ENCODE measurements at regions not wholly inside any gene's neighbourhood (a gene's known extent, or its start where the extent isn't known, plus 50 kb on each side); places are given as distances from the start of the nearest gene placed in this dataset.

- intact Hi-C loops (cut with DNase I; ENCODE audit: low total_unique reads), result no loop called here
- 78 to 79% methylated on average over 3 of the region's 3 CpGs for WGBS, 2 donors
- no peak overlapping the region for H3K4me3 ChIP-seq (ENCODE audit: low read depth, poor library complexity, severe bottlenecking)
- TF ChIP-seq CTCF (IDR thresholded peaks at IDR 0.05), result no peak
- no peak for DNase-seq (ENCODE audit: low spot score in 2 of 2)
Measured at GRCh38 chr13:50400035-50400726, 384.9 kb downstream of the KCNRG start.

GRCh38 chr13:50401049-50401505 lies 385.8 kb downstream of the KCNRG start:
- no peak overlapping the region for H3K4me3 ChIP-seq (ENCODE audit: low read depth, poor library complexity, severe bottlenecking)
- intact Hi-C loops (cut with DNase I; ENCODE audit: low total_unique reads), result no loop called here
- TF ChIP-seq CTCF (IDR thresholded peaks at IDR 0.05) (no peak), POLR2A (IDR thresholded peaks at IDR 0.05) (no peak)
- no peak for DNase-seq (ENCODE audit: low spot score in 2 of 2)
- 46 to 50% methylated on average over 1 of the region's 1 CpG for WGBS, 2 donors

- intact Hi-C loops (cut with DNase I; ENCODE audit: low total_unique reads), result no loop called here
- TF ChIP-seq POLR2A (IDR thresholded peaks at IDR 0.05), result no peak
- TF ChIP-seq CTCF (IDR thresholded peaks at IDR 0.05), result no peak
- no peak for DNase-seq (ENCODE audit: low spot score in 2 of 2)
- no peak overlapping the region for H3K4me3 ChIP-seq (ENCODE audit: low read depth, poor library complexity, severe bottlenecking)
- 70 to 77% methylated on average over 3 of the region's 3 CpGs for WGBS, 2 donors
Measured at GRCh38 chr13:50401721-50402465, 386.6 kb downstream of the KCNRG start.

GRCh38 chr13:50403311-50403710 lies 388.1 kb downstream of the KCNRG start:
- no peak for DNase-seq (ENCODE audit: low spot score in 2 of 2)
- intact Hi-C loops (cut with DNase I; ENCODE audit: low total_unique reads), result no loop called here
- no peak for TF ChIP-seq CTCF (IDR thresholded peaks at IDR 0.05)
- no peak for TF ChIP-seq POLR2A (IDR thresholded peaks at IDR 0.05)
- H3K4me3 ChIP-seq (ENCODE audit: low read depth, poor library complexity, severe bottlenecking), result no peak overlapping the region
- 52 to 54% methylated on average over 1 of the region's 1 CpG for WGBS, 2 donors

GRCh38 chr13:50404116-50404515 lies 388.9 kb downstream of the KCNRG start:
- TF ChIP-seq POLR2A (IDR thresholded peaks at IDR 0.05), result no peak
- TF ChIP-seq CTCF (IDR thresholded peaks at IDR 0.05), result no peak
- no peak for DNase-seq (ENCODE audit: low spot score in 2 of 2)
- intact Hi-C loops (cut with DNase I; ENCODE audit: low total_unique reads), result no loop called here
- H3K4me3 ChIP-seq (ENCODE audit: low read depth, poor library complexity, severe bottlenecking), result no peak overlapping the region
- 67 to 82% methylated on average over 3 of the region's 3 CpGs for WGBS, 2 donors

All from lower leg skin (tissue), 4 donors.